ENCODE measurements at regions not wholly inside any gene's neighbourhood (a gene's known extent, or its start where the extent isn't known, plus 50 kb on each side); places are given as distances from the start of the nearest gene placed in this dataset.

DNA sequence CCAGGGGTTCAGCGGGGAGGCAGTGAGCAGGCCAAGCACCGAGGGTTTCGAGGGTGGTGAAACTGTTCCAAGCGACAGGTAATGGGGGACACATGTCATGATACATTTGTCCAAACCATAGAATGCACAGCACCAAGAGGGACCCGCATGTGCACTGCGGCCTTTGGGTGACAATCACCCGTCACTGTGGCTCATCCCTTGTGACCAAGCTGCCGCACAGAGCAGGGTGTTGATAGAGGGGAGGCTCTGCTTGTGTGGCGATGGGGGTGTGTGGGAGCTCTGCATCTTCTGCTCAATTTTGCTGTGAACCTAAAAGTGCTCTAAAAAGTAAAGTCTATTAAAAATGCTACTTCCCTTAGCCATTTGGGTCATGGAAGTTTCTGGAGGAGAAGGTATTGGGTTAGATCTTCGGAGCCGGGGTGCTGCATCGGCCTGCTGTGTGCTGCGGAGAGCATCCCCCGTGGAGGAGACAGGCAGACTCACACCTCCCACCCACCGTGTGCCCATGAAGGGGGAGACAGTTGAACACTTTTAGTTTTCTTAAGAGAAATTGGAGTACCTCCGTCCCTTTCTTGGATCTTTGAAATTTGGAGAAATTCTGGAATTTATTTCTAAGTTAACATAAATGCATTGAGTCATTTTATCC, 280.4 kb upstream of the IRX2 start:
- Histone ChIP-seq H2AFZ (no peak overlapping the region), H3K4me2 (no peak overlapping the region), H3K36me3 (ENCODE audit: low read depth) (no peaks in the 10 kb centered on the region), H3K4me3 (no peak overlapping the region), H3F3A (ENCODE audit: insufficient read depth, low read depth) (no peaks in the 10 kb centered on the region), H3K9me3 (ENCODE audit: insufficient read depth, low read depth) (no peaks in the 10 kb centered on the region), H3K27me3 (ENCODE audit: insufficient read depth, low read depth) (peaks cover 93% of the 10 kb centered on the region), H3K79me2 (ENCODE audit: low read depth) (no peaks in the 10 kb centered on the region), H3K4me1 (replicated peaks; ENCODE audit: insufficient read depth) (no peaks in the 10 kb centered on the region), H4K20me1 (ENCODE audit: insufficient read depth) (no peaks in the 10 kb centered on the region), H3K9me2 (ENCODE audit: insufficient read depth) (no peaks in the 10 kb centered on the region), H3K27ac (no peak overlapping the region)
- CTCF ChIA-PET, result no interaction called here
- intact Hi-C loops (cut with micrococcal nuclease; ENCODE audit: unreplicated experiment), result no loop called here
- TF ChIP-seq, protein P1, sequence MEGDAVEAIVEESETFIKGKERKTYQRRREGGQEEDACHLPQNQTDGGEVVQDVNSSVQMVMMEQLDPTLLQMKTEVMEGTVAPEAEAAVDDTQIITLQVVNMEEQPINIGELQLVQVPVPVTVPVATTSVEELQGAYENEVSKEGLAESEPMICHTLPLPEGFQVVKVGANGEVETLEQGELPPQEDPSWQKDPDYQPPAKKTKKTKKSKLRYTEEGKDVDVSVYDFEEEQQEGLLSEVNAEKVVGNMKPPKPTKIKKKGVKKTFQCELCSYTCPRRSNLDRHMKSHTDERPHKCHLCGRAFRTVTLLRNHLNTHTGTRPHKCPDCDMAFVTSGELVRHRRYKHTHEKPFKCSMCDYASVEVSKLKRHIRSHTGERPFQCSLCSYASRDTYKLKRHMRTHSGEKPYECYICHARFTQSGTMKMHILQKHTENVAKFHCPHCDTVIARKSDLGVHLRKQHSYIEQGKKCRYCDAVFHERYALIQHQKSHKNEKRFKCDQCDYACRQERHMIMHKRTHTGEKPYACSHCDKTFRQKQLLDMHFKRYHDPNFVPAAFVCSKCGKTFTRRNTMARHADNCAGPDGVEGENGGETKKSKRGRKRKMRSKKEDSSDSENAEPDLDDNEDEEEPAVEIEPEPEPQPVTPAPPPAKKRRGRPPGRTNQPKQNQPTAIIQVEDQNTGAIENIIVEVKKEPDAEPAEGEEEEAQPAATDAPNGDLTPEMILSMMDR (conservative IDR thresholded peaks at IDR 0.05), result no peak
- no peak for TF ChIP-seq EZH2 (IDR thresholded peaks at IDR 0.05; ENCODE audit: low read depth)
- no TSS peak for BruUV-seq (replicated peaks)
- DNase-seq, result no peak
- POLR2A ChIA-PET (ENCODE audit: unreplicated experiment), result no interaction called here

DNA sequence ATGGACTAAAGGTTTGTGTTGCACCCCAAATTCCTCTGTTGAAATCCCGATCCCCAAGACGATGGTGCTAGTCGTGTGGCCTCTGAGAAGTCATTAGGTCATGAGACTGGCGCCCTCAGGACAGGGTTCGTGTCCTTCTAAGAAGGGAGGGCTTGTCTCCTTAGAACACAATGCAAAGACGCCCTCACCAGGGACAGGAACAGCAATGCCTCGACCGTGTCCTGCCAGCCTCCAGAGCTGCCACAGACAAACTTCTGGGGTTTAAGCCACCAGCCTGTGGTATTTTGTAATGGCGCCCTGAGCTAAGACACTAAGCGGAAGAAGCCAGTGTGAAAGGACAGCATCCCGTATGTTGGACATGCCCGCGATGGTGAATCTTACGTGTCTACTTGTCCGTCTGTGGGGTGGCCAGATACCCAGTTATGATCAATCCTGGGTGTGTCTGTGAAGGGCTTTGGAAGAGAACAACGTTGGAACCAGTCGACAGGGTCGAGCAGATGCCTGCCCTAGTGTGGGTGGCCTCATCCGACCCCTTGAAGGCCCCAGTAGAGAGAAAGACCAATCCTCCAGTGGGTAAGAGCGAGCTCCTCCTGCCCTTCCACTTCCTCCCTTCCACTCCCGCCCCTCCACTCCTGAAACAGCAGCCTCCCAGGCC, 279.2 kb upstream of the IRX2 start:
- no peaks in the 10 kb centered on the region for H3K36me3 ChIP-seq (ENCODE audit: low read depth)
- no peak for DNase-seq
- intact Hi-C loops (cut with micrococcal nuclease; ENCODE audit: unreplicated experiment), result no loop called here
- ChIA-PET POLR2A (ENCODE audit: unreplicated experiment) (no interaction called here), CTCF (no interaction called here)
- H3K4me1 ChIP-seq (replicated peaks; ENCODE audit: insufficient read depth), result no peaks in the 10 kb centered on the region
- no peak for TF ChIP-seq EZH2 (IDR thresholded peaks at IDR 0.05; ENCODE audit: low read depth)
- TF ChIP-seq, protein P1 (conservative IDR thresholded peaks at IDR 0.05), result no peak
- H3F3A ChIP-seq (ENCODE audit: insufficient read depth, low read depth), result no peaks in the 10 kb centered on the region
- H2AFZ ChIP-seq, result no peak overlapping the region
- H3K9me2 ChIP-seq (ENCODE audit: insufficient read depth), result no peaks in the 10 kb centered on the region
- H3K4me3 ChIP-seq, result no peak overlapping the region
- no peaks in the 10 kb centered on the region for H4K20me1 ChIP-seq (ENCODE audit: insufficient read depth)
- H3K79me2 ChIP-seq (ENCODE audit: low read depth), result no peaks in the 10 kb centered on the region
- no peak overlapping the region for H3K4me2 ChIP-seq
- no TSS peak for BruUV-seq (replicated peaks)
- no peaks in the 10 kb centered on the region for H3K9me3 ChIP-seq (ENCODE audit: insufficient read depth, low read depth)
- H3K27ac ChIP-seq, result no peak overlapping the region
- H3K27me3 ChIP-seq (ENCODE audit: insufficient read depth, low read depth), result peaks cover 92% of the 10 kb centered on the region

DNA sequence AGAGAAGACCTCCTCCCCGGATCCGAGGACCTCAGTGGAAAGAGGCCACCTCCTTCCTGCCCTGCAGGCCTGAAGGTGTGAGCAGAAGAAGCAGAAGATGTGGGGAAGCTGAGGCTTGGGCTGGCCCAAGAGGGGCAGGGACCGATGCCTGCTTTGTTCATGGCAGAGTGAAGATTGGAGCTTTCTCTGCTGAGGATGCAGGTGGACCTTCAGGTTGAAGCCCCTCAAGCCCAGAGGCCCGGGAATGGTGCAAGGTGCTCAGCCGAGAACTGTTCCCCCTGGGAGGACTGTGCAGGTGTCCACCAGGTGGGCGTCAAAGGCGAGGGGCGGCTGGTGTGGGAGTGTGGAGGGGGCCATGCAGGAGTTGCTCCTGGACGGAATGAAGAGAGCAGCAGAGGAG, 277.9 kb upstream of the IRX2 start:
- Histone ChIP-seq H3K4me1 (replicated peaks; ENCODE audit: insufficient read depth) (no peaks in the 10 kb centered on the region), H3K4me3 (no peak overlapping the region), H3K9me2 (ENCODE audit: insufficient read depth) (no peaks in the 10 kb centered on the region), H3K4me2 (no peak overlapping the region), H3K27ac (no peak overlapping the region), H2AFZ (no peak overlapping the region), H3F3A (ENCODE audit: insufficient read depth, low read depth) (no peaks in the 10 kb centered on the region), H3K79me2 (ENCODE audit: low read depth) (no peaks in the 10 kb centered on the region), H3K9me3 (ENCODE audit: insufficient read depth, low read depth) (no peaks in the 10 kb centered on the region), H3K36me3 (ENCODE audit: low read depth) (no peaks in the 10 kb centered on the region), H3K27me3 (ENCODE audit: insufficient read depth, low read depth) (peaks cover 97% of the 10 kb centered on the region), H4K20me1 (ENCODE audit: insufficient read depth) (no peaks in the 10 kb centered on the region)
- no peak for TF ChIP-seq EZH2 (IDR thresholded peaks at IDR 0.05; ENCODE audit: low read depth)
- TF ChIP-seq, protein P1 (conservative IDR thresholded peaks at IDR 0.05), result no peak
- intact Hi-C loops (cut with micrococcal nuclease; ENCODE audit: unreplicated experiment), result no loop called here
- CTCF ChIA-PET, result no interaction called here
- no TSS peak for BruUV-seq (replicated peaks)
- DNase-seq, result no peak
- POLR2A ChIA-PET (ENCODE audit: unreplicated experiment), result interaction anchor here (0.6 kb wide), 1 partner anchor 61 kb away, joined by 8 read pairs; no protein-coding TSS in a partner anchor
